HG02623 (cell line): ENCODE measurements at regions not wholly inside any gene's neighbourhood (a gene's known extent, or its start where the extent isn't known, plus 50 kb on each side); places are given as distances from the start of the nearest gene placed in this dataset.
"Not testable (repeated sequence)": the region's sequence is repeated elsewhere in the genome, so short reads cannot be mapped to it uniquely, and the experiment has no call there.

Experiments used
- ATAC-seq: cut with Tn5 transposase; IDR thresholded peaks from one replicate; pipeline ENCODE4 v1.9.1; 2021; ENCODE audit warnings: moderate library complexity; ENCODE audit not compliant: unreplicated experiment

GRCh38 chr10:2392145-2392812, 655.0 kb upstream of the ADARB2 start:
- no peak for ATAC-seq

- no peak for ATAC-seq
Measured at GRCh38 chr10:2387672-2388071, 650.3 kb upstream of the ADARB2 start.

GRCh38 chr10:2387261-2387660, 649.9 kb upstream of the ADARB2 start:
- ATAC-seq: no peak

GRCh38 chr10:2380218-2380617, 642.9 kb upstream of the ADARB2 start:
- ATAC-seq: no peak

GRCh38 chr10:2367083-2367482, 629.8 kb upstream of the ADARB2 start:
- ATAC-seq: no peak

GRCh38 chr10:2366264-2366931, 629.1 kb upstream of the ADARB2 start:
- ATAC-seq: no peak

GRCh38 chr10:2362331-2362730, 625.0 kb upstream of the ADARB2 start:
- ATAC-seq: no peak

GRCh38 chr10:2358586-2358985, 621.3 kb upstream of the ADARB2 start:
- no peak for ATAC-seq

- no peak for ATAC-seq
Measured at GRCh38 chr10:2356670-2357069, 619.3 kb upstream of the ADARB2 start.

- no peak for ATAC-seq
Measured at GRCh38 chr10:2351566-2351965, 614.2 kb upstream of the ADARB2 start.

- no peak for ATAC-seq
Measured at GRCh38 chr10:2342206-2342605, 604.9 kb upstream of the ADARB2 start.

GRCh38 chr10:2340831-2341647, 603.7 kb upstream of the ADARB2 start:
- no peak for ATAC-seq

- no peak for ATAC-seq
Measured at GRCh38 chr10:2335626-2336025, 598.3 kb upstream of the ADARB2 start.

GRCh38 chr10:2334575-2334974, 597.2 kb upstream of the ADARB2 start:
- no peak for ATAC-seq

GRCh38 chr10:2329082-2329481, 591.8 kb upstream of the ADARB2 start:
- ATAC-seq: no peak

- ATAC-seq: no peak
Measured at GRCh38 chr10:2326411-2326810, 589.1 kb upstream of the ADARB2 start.

- not testable (repeated sequence) for ATAC-seq
Measured at GRCh38 chr10:2315045-2315485, 577.7 kb upstream of the ADARB2 start.

- ATAC-seq: no peak
Measured at GRCh38 chr10:2306081-2306480, 568.8 kb upstream of the ADARB2 start.

- no peak for ATAC-seq
Measured at GRCh38 chr10:2303169-2303568, 565.8 kb upstream of the ADARB2 start.

- ATAC-seq: no peak
Measured at GRCh38 chr10:2301227-2301626, 563.9 kb upstream of the ADARB2 start.

GRCh38 chr10:2300231-2300630, 562.9 kb upstream of the ADARB2 start:
- no peak for ATAC-seq
